HUES6 (cell line): ENCODE measurements at regions not wholly inside any gene's neighbourhood (a gene's known extent, or its start where the extent isn't known, plus 50 kb on each side); places are given as distances from the start of the nearest gene placed in this dataset.

Experiments
- H3K27ac ChIP-seq: 2 replicates; pipeline ENCODE4 v1.7.0; 2013; ENCODE audit warnings: low read depth, mild to moderate bottlenecking, low read length, inconsistent platforms
- H3K27me3 ChIP-seq: 2 replicates; pipeline ENCODE4 v1.6.1; 2013; ENCODE audit warnings: low read length; ENCODE audit not compliant: control insufficient read depth, insufficient read depth
- H3K36me3 ChIP-seq: 2 replicates; pipeline ENCODE4 v1.6.1; 2013; ENCODE audit warnings: low read length; ENCODE audit not compliant: control insufficient read depth, insufficient read depth
- H3K4me1 ChIP-seq: 2 replicates; pipeline ENCODE4 v1.6.1; 2013; ENCODE audit warnings: low read length; ENCODE audit not compliant: control insufficient read depth, insufficient read depth
- H3K4me3 ChIP-seq: 2 replicates; pipeline ENCODE4 v1.5.1; 2013; ENCODE audit warnings: low read depth, low read length
- H3K9ac ChIP-seq: one replicate; pipeline ENCODE4 v1.6.1; 2013; ENCODE audit warnings: mild to moderate bottlenecking, low read length
- H3K9me3 ChIP-seq: 2 replicates; pipeline ENCODE4 v1.6.1; 2013; ENCODE audit warnings: low read depth, low read length; ENCODE audit not compliant: control insufficient read depth, insufficient read depth

- Histone ChIP-seq H3K9ac (no peak overlapping the region), H3K4me1 (no peaks in the 10 kb centered on the region), H3K27me3 (no peaks in the 10 kb centered on the region)
Observed at GRCh38 chr3:8365541-8365940, 136.1 kb upstream of the LMCD1 start.

GRCh38 chr3:8366219-8366810 lies 135.3 kb upstream of the LMCD1 start:
- H3K4me3 ChIP-seq = no peak overlapping the region
- H3K27me3 ChIP-seq = no peaks in the 10 kb centered on the region
- no peak overlapping the region for H3K9ac ChIP-seq
- no peaks in the 10 kb centered on the region for H3K9me3 ChIP-seq
- no peak overlapping the region for H3K27ac ChIP-seq
- no peaks in the 10 kb centered on the region for H3K4me1 ChIP-seq
- no peaks in the 10 kb centered on the region for H3K36me3 ChIP-seq

More at GRCh38 chr3:8365541-8365940, 136.1 kb upstream of the LMCD1 start:
- Histone ChIP-seq H3K27ac (no peak overlapping the region), H3K36me3 (no peaks in the 10 kb centered on the region), H3K4me3 (no peak overlapping the region), H3K9me3 (no peaks in the 10 kb centered on the region)

- no peaks in the 10 kb centered on the region for H3K9me3 ChIP-seq
- no peak overlapping the region for H3K4me3 ChIP-seq
- H3K36me3 ChIP-seq = no peaks in the 10 kb centered on the region
- no peaks in the 10 kb centered on the region for H3K27me3 ChIP-seq
- H3K27ac ChIP-seq = no peak overlapping the region
- H3K4me1 ChIP-seq = peaks cover 8% of the 10 kb centered on the region; the same call in 1 of the 2 replicates
- no peak overlapping the region for H3K9ac ChIP-seq
Observed at GRCh38 chr3:8368598-8368997, 133.0 kb upstream of the LMCD1 start.

- Histone ChIP-seq H3K9me3 (no peaks in the 10 kb centered on the region), H3K27me3 (no peaks in the 10 kb centered on the region), H3K27ac (no peak overlapping the region), H3K36me3 (no peaks in the 10 kb centered on the region), H3K4me1 (peaks cover 8% of the 10 kb centered on the region; the same call in 1 of the 2 replicates), H3K9ac (no peak overlapping the region), H3K4me3 (no peak overlapping the region)
Observed at GRCh38 chr3:8369638-8370037, 132.0 kb upstream of the LMCD1 start.

GRCh38 chr3:8371085-8371551 lies 130.5 kb upstream of the LMCD1 start:
- H3K27ac ChIP-seq = no peak overlapping the region
- no peaks in the 10 kb centered on the region for H3K9me3 ChIP-seq
- H3K9ac ChIP-seq = no peak overlapping the region
- no peaks in the 10 kb centered on the region for H3K27me3 ChIP-seq
- no peak overlapping the region for H3K4me3 ChIP-seq
- no peaks in the 10 kb centered on the region for H3K36me3 ChIP-seq
- peaks cover 8% of the 10 kb centered on the region; the same call in 1 of the 2 replicates for H3K4me1 ChIP-seq

- H3K9ac ChIP-seq = no peak overlapping the region
- H3K27ac ChIP-seq = no peak overlapping the region
- H3K9me3 ChIP-seq = no peaks in the 10 kb centered on the region
- H3K4me3 ChIP-seq = no peak overlapping the region; the same call in 1 of the 2 replicates
- H3K27me3 ChIP-seq = no peaks in the 10 kb centered on the region
- no peaks in the 10 kb centered on the region for H3K36me3 ChIP-seq
- H3K4me1 ChIP-seq = peaks cover 8% of the 10 kb centered on the region; the same call in 1 of the 2 replicates
Observed at GRCh38 chr3:8371960-8372463, 129.6 kb upstream of the LMCD1 start.

GRCh38 chr3:8380904-8381704 lies 120.5 kb upstream of the LMCD1 start:
- no peaks in the 10 kb centered on the region for H3K27me3 ChIP-seq
- no peaks in the 10 kb centered on the region for H3K4me1 ChIP-seq
- H3K27ac ChIP-seq = no peak overlapping the region
- no peaks in the 10 kb centered on the region for H3K9me3 ChIP-seq
- no peak overlapping the region for H3K4me3 ChIP-seq
- H3K9ac ChIP-seq = no peak overlapping the region
- no peaks in the 10 kb centered on the region for H3K36me3 ChIP-seq

GRCh38 chr3:8385848-8386620 lies 115.6 kb upstream of the LMCD1 start:
- H3K36me3 ChIP-seq = no peaks in the 10 kb centered on the region
- H3K9me3 ChIP-seq = no peaks in the 10 kb centered on the region
- H3K27me3 ChIP-seq = no peaks in the 10 kb centered on the region

GRCh38 chr3:8387571-8387970 lies 114.1 kb upstream of the LMCD1 start:
- Histone ChIP-seq H3K4me1 (no peaks in the 10 kb centered on the region), H3K27ac (no peak overlapping the region), H3K4me3 (no peak overlapping the region), H3K36me3 (no peaks in the 10 kb centered on the region), H3K9ac (no peak overlapping the region), H3K9me3 (no peaks in the 10 kb centered on the region), H3K27me3 (no peaks in the 10 kb centered on the region)

More at GRCh38 chr3:8385848-8386620, 115.6 kb upstream of the LMCD1 start:
- H3K27ac ChIP-seq = no peak overlapping the region
- H3K4me3 ChIP-seq = no peak overlapping the region
- H3K9ac ChIP-seq = no peak overlapping the region
- H3K4me1 ChIP-seq = no peaks in the 10 kb centered on the region

GRCh38 chr3:8399686-8400085 lies 101.9 kb upstream of the LMCD1 start:
- no peaks in the 10 kb centered on the region for H3K9me3 ChIP-seq
- H3K27me3 ChIP-seq = no peaks in the 10 kb centered on the region
- H3K4me1 ChIP-seq = no peaks in the 10 kb centered on the region
- no peaks in the 10 kb centered on the region for H3K36me3 ChIP-seq
- no peak overlapping the region for H3K4me3 ChIP-seq
- H3K9ac ChIP-seq = no peak overlapping the region
- no peak overlapping the region for H3K27ac ChIP-seq
